ENCODE measurements at regions not wholly inside any gene's neighbourhood (a gene's known extent, or its start where the extent isn't known, plus 50 kb on each side); places are given as distances from the start of the nearest gene placed in this dataset.

DNA sequence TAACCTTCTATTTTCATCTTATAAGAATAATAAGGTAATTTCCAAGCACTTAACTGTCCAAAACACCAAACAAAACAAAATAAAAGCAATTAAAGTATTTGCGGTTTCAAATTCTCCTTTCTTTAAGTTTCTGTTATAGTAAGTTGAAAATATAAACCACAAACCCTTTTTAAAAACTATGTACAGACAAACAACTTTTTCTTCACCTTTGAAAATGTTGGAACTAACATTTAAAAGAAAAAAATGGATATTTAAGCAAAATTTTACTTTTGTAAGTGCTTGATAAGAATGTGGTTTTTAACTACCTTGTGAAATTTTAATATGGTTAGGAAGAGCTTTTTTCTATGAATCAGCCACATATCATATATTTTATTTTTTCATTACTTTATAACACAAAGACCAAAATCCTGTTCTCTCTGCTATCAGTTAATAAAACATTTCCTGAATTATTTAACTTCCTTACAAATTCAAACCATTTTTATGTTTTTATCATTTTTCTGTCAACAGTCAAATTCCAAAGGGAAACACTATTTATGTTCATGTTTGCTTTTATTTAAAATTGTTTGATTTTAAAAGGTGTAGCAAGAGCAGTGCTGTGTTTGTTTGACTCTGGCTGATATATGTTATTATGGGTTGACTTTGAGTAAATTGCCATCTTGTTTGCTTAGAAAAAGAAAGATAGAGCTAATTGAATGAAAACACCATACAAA is 554.1 kb upstream of the KLHL1 start:
- H3K27me3 ChIP-seq (ENCODE audit: control insufficient read depth, insufficient read depth), result no peaks in the 10 kb centered on the region
- DNase-seq (no peak), ATAC-seq (no peak)
- H3K4me3 ChIP-seq (ENCODE audit: low read length), result no peak overlapping the region
- H3K27ac ChIP-seq (ENCODE audit: low read length), result no peak overlapping the region
- no peaks in the 10 kb centered on the region for H3K4me1 ChIP-seq (ENCODE audit: control insufficient read depth, insufficient read depth, low read length)
- WGBS, result 84% methylated on average over 1 of the region's 1 CpG
- intact Hi-C loops (cut with DNase I), result no loop called here
- H3K9me3 ChIP-seq (ENCODE audit: control insufficient read depth, low read length), result no peaks in the 10 kb centered on the region

GRCh38 chr13:70644052-70644451 is 535.8 kb upstream of the KLHL1 start:
- ATAC-seq (no peak), DNase-seq (no peak)
- no peaks in the 10 kb centered on the region for H3K4me1 ChIP-seq (ENCODE audit: control insufficient read depth, insufficient read depth, low read length)
- intact Hi-C loops (cut with DNase I), result no loop called here
- WGBS, result 73% methylated on average over 6 of the region's 6 CpGs
- no peak overlapping the region for H3K4me3 ChIP-seq (ENCODE audit: low read length)
- no peak overlapping the region for H3K27ac ChIP-seq (ENCODE audit: low read length)
- H3K27me3 ChIP-seq (ENCODE audit: control insufficient read depth, insufficient read depth), result no peaks in the 10 kb centered on the region
- H3K9me3 ChIP-seq (ENCODE audit: control insufficient read depth, low read length), result no peaks in the 10 kb centered on the region

GRCh38 chr13:70634893-70635292 is 526.6 kb upstream of the KLHL1 start:
- ATAC-seq (no peak), DNase-seq (no peak)
- H3K27me3 ChIP-seq (ENCODE audit: control insufficient read depth, insufficient read depth), result no peaks in the 10 kb centered on the region
- H3K4me3 ChIP-seq (ENCODE audit: low read length), result no peak overlapping the region
- no peaks in the 10 kb centered on the region for H3K4me1 ChIP-seq (ENCODE audit: control insufficient read depth, insufficient read depth, low read length)
- intact Hi-C loops (cut with DNase I), result no loop called here
- WGBS, result 83% methylated on average over 3 of the region's 3 CpGs
- no peak overlapping the region for H3K27ac ChIP-seq (ENCODE audit: low read length)
- no peaks in the 10 kb centered on the region for H3K9me3 ChIP-seq (ENCODE audit: control insufficient read depth, low read length)

GRCh38 chr13:70630247-70630646 is 522.0 kb upstream of the KLHL1 start:
- Histone ChIP-seq H3K27me3 (ENCODE audit: control insufficient read depth, insufficient read depth) (no peaks in the 10 kb centered on the region), H3K4me3 (ENCODE audit: low read length) (no peak overlapping the region), H3K27ac (ENCODE audit: low read length) (no peak overlapping the region), H3K4me1 (ENCODE audit: control insufficient read depth, insufficient read depth, low read length) (no peaks in the 10 kb centered on the region), H3K9me3 (ENCODE audit: control insufficient read depth, low read length) (no peaks in the 10 kb centered on the region)
- intact Hi-C loops (cut with DNase I), result no loop called here
- WGBS, result 60% methylated on average over 2 of the region's 2 CpGs
- DNase-seq, result no peak
- ATAC-seq, result no peak

- Histone ChIP-seq H3K27ac (ENCODE audit: low read length) (no peak overlapping the region), H3K4me3 (ENCODE audit: low read length) (no peak overlapping the region), H3K9me3 (ENCODE audit: control insufficient read depth, low read length) (no peaks in the 10 kb centered on the region), H3K4me1 (ENCODE audit: control insufficient read depth, insufficient read depth, low read length) (no peaks in the 10 kb centered on the region), H3K27me3 (ENCODE audit: control insufficient read depth, insufficient read depth) (no peaks in the 10 kb centered on the region)
- DNase-seq, result no peak
- intact Hi-C loops (cut with DNase I), result no loop called here
- no peak for ATAC-seq
Observed at GRCh38 chr13:70623239-70623638, 515.0 kb upstream of the KLHL1 start.

DNA sequence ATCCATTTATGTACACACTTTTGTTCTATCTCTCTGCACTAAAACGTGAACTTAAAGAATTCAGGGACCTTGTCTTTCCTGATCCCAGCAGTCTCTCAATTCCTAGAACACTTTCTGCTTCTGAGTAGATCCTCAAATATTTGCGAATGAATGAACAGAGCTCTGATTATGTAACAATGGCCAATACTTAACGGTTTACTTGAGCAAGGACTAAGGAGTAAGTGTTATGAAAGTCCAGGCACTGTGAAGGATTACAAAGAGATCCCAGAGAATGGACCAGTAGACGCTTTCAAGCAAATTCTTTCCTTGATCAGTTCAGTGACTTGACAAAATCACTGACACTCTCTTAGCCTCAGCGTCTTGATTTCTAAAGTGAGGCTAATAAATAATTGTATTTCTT is 514.5 kb upstream of the KLHL1 start:
- Histone ChIP-seq H3K9me3 (ENCODE audit: control insufficient read depth, low read length) (no peaks in the 10 kb centered on the region), H3K4me1 (ENCODE audit: control insufficient read depth, insufficient read depth, low read length) (no peaks in the 10 kb centered on the region), H3K4me3 (ENCODE audit: low read length) (no peak overlapping the region), H3K27ac (ENCODE audit: low read length) (no peak overlapping the region), H3K27me3 (ENCODE audit: control insufficient read depth, insufficient read depth) (no peaks in the 10 kb centered on the region)
- intact Hi-C loops (cut with DNase I), result no loop called here
- DNase-seq (no peak), ATAC-seq (no peak)
- 32% methylated on average over 5 of the region's 5 CpGs for WGBS

DNA sequence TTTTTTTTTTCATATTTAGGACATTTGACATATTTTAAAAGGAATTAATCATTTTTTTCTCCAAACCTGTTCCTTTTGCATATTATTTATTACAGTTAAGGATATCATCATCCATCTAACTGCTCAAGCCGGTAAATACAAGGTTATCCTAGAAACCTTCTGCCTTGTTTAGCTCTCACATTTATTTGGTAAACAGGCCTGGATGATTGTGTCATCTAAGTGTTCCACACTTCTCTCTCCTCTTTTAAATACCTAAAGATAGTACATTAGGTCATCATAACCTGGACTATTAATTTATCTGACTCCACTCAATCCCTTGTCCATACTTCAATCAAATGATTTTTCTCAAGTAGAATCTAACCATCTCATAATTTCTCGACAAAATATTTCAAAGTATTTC is 511.7 kb upstream of the KLHL1 start:
- H3K27ac ChIP-seq (ENCODE audit: low read length), result no peak overlapping the region
- no peak overlapping the region for H3K4me3 ChIP-seq (ENCODE audit: low read length)
- intact Hi-C loops (cut with DNase I), result no loop called here
- no peaks in the 10 kb centered on the region for H3K9me3 ChIP-seq (ENCODE audit: control insufficient read depth, low read length)
- no peaks in the 10 kb centered on the region for H3K4me1 ChIP-seq (ENCODE audit: control insufficient read depth, insufficient read depth, low read length)
- 80% methylated on average over 2 of the region's 2 CpGs for WGBS
- ATAC-seq (no peak), DNase-seq (no peak)
- no peaks in the 10 kb centered on the region for H3K27me3 ChIP-seq (ENCODE audit: control insufficient read depth, insufficient read depth)

- Histone ChIP-seq H3K9me3 (ENCODE audit: control insufficient read depth, low read length) (no peaks in the 10 kb centered on the region), H3K4me3 (ENCODE audit: low read length) (no peak overlapping the region), H3K4me1 (ENCODE audit: control insufficient read depth, insufficient read depth, low read length) (no peaks in the 10 kb centered on the region), H3K27me3 (ENCODE audit: control insufficient read depth, insufficient read depth) (no peaks in the 10 kb centered on the region), H3K27ac (ENCODE audit: low read length) (no peak overlapping the region)
- 95% methylated on average over 3 of the region's 3 CpGs for whole genome bisulfite sequencing
- no peak for ATAC-seq
- intact Hi-C loops (cut with DNase I), result no loop called here
- DNase-seq, result no peak
Observed at GRCh38 chr13:70616847-70617246, 508.6 kb upstream of the KLHL1 start.

- no peaks in the 10 kb centered on the region for H3K27me3 ChIP-seq (ENCODE audit: control insufficient read depth, insufficient read depth)
- no peak overlapping the region for H3K27ac ChIP-seq (ENCODE audit: low read length)
- H3K9me3 ChIP-seq (ENCODE audit: control insufficient read depth, low read length), result no peaks in the 10 kb centered on the region
- intact Hi-C loops (cut with DNase I), result no loop called here
- ATAC-seq, result no peak
- WGBS, result 55% methylated on average over 1 of the region's 1 CpG
- H3K4me1 ChIP-seq (ENCODE audit: control insufficient read depth, insufficient read depth, low read length), result no peaks in the 10 kb centered on the region
- no peak for DNase-seq
- no peak overlapping the region for H3K4me3 ChIP-seq (ENCODE audit: low read length)
Observed at GRCh38 chr13:70613295-70613694, 505.0 kb upstream of the KLHL1 start.

GRCh38 chr13:70612881-70613280 is 504.6 kb upstream of the KLHL1 start:
- 91% methylated on average over 2 of the region's 2 CpGs for WGBS
- H3K9me3 ChIP-seq (ENCODE audit: control insufficient read depth, low read length), result no peaks in the 10 kb centered on the region
- H3K27me3 ChIP-seq (ENCODE audit: control insufficient read depth, insufficient read depth), result no peaks in the 10 kb centered on the region
- no peak overlapping the region for H3K27ac ChIP-seq (ENCODE audit: low read length)
- intact Hi-C loops (cut with DNase I), result no loop called here
- H3K4me1 ChIP-seq (ENCODE audit: control insufficient read depth, insufficient read depth, low read length), result no peaks in the 10 kb centered on the region
- H3K4me3 ChIP-seq (ENCODE audit: low read length), result no peak overlapping the region
- ATAC-seq (no peak), DNase-seq (no peak)

- ATAC-seq (no peak), DNase-seq (no peak)
- Histone ChIP-seq H3K27ac (ENCODE audit: low read length) (no peak overlapping the region), H3K27me3 (ENCODE audit: control insufficient read depth, insufficient read depth) (no peaks in the 10 kb centered on the region), H3K4me3 (ENCODE audit: low read length) (no peak overlapping the region), H3K9me3 (ENCODE audit: control insufficient read depth, low read length) (no peaks in the 10 kb centered on the region), H3K4me1 (ENCODE audit: control insufficient read depth, insufficient read depth, low read length) (no peaks in the 10 kb centered on the region)
- WGBS, result 45% methylated on average over 4 of the region's 4 CpGs
- intact Hi-C loops (cut with DNase I), result no loop called here
Observed at GRCh38 chr13:70604448-70604847, 496.2 kb upstream of the KLHL1 start.

- H3K9me3 ChIP-seq (ENCODE audit: control insufficient read depth, low read length), result no peaks in the 10 kb centered on the region
- intact Hi-C loops (cut with DNase I), result no loop called here
- ATAC-seq, result no peak
- WGBS, result 46% methylated on average over 3 of the region's 3 CpGs
- no peaks in the 10 kb centered on the region for H3K4me1 ChIP-seq (ENCODE audit: control insufficient read depth, insufficient read depth, low read length)
- no peak for DNase-seq
- no peak overlapping the region for H3K27ac ChIP-seq (ENCODE audit: low read length)
- no peaks in the 10 kb centered on the region for H3K27me3 ChIP-seq (ENCODE audit: control insufficient read depth, insufficient read depth)
- H3K4me3 ChIP-seq (ENCODE audit: low read length), result no peak overlapping the region
Observed at GRCh38 chr13:70593716-70594115, 485.5 kb upstream of the KLHL1 start.

Measured in right cardiac atrium (tissue), 5 donors.